ENCODE measurements at regions not wholly inside any gene's neighbourhood (a gene's known extent, or its start where the extent isn't known, plus 50 kb on each side); places are given as distances from the start of the nearest gene placed in this dataset.

DNA sequence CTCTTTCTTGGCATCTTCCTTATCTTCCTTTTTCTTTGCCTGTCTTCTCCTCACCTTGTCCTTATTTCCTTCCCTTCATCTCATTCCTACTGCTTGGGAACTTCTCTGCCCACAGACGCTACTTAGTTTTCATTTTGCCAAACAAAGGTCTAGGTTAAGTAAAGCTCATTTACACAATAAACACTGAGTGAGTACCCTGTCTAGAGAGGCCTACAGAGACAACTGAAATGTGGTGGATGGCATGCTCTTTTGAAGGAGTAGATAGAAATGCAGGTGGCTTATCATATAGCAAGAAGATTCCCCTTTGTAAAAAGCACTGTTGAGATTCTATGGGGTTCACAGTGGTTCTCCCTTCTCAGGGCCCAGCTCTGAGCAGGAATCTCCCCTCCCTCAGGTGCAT lies 319.0 kb downstream of the CNTN3 start:
- Histone ChIP-seq H3K9me3 (ENCODE audit: control insufficient read depth in 4 of 4, low read length in 3 of 4) (no peaks in the 10 kb centered on the region), H3K9ac (ENCODE audit: low read depth in 1 of 2, low read length in 2 of 2) (no peak overlapping the region), H3K4me1 (ENCODE audit: control insufficient read depth in 4 of 4, insufficient read depth in 4 of 4, low read length in 3 of 4) (no peaks in the 10 kb centered on the region), H3K27ac (ENCODE audit: low read depth in 1 of 2, low read length in 2 of 2) (no peak overlapping the region), H3K4me3 (ENCODE audit: low read depth in 1 of 3, low read length in 3 of 3) (no peak overlapping the region), H3K27me3 (ENCODE audit: control insufficient read depth in 4 of 4, insufficient read depth in 4 of 4, low read length in 3 of 4) (no peaks in the 10 kb centered on the region), H3K36me3 (ENCODE audit: control insufficient read depth in 4 of 4, insufficient read depth in 3 of 4, low read depth in 1 of 4, low read length in 3 of 4) (peaks cover 2 to 9% (median 2%) of the 10 kb centered on the region in 4 donors)
- DNase-seq (ENCODE audit: low spot score), result no peak
- TF ChIP-seq ATF3 (IDR thresholded peaks at IDR 0.05) (no peak), CTCF (IDR thresholded peaks at IDR 0.05; ENCODE audit: low read depth, low read length, missing input control) (no peak), GABPA (IDR thresholded peaks at IDR 0.05 in 1 of 2, conservative IDR thresholded peaks at IDR 0.05 in 1 of 2) (no peak), JUND (IDR thresholded peaks at IDR 0.05) (no peak), FOXA2 (IDR thresholded peaks at IDR 0.05) (no peak), NR2F2 (IDR thresholded peaks at IDR 0.05) (no peak), SP1 (IDR thresholded peaks at IDR 0.05) (no peak)
- 91% methylated on average over 1 of the region's 1 CpG for WGBS

DNA sequence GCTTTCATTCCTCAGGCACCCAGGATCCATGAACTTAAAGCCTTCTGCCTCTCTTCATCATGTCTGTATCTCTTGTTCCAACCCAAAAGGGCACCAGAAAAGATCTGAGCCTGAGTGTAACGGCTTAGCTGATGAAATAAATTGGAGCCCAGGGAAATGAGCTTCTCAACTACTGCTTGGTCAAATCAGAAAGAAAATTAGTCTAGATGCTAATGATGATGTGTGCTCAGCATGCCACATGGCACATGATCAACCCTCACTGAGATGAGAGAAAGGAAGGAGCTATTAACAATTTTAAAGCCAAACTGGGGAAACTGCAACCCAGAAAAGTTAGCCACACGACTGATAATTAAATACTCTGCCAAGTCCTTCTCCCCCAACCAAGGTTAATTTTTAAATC lies 325.7 kb downstream of the CNTN3 start:
- TF ChIP-seq ZBTB33 (IDR thresholded peaks at IDR 0.05) (no peak), YY1 (IDR thresholded peaks at IDR 0.05) (no peak), JUND (IDR thresholded peaks at IDR 0.05) (no peak), NR2F2 (IDR thresholded peaks at IDR 0.05) (no peak), HNF4G (IDR thresholded peaks at IDR 0.05) (no peak), CTCF (IDR thresholded peaks at IDR 0.05; ENCODE audit: low read depth, low read length, missing input control) (no peak), RXRA (IDR thresholded peaks at IDR 0.05) (no peak), FOXA2 (IDR thresholded peaks at IDR 0.05) (no peak), HNF4A (conservative IDR thresholded peaks at IDR 0.05) (no peak), FOXA1 (IDR thresholded peaks at IDR 0.05) (no peak), GABPA (IDR thresholded peaks at IDR 0.05 in 1 of 2, conservative IDR thresholded peaks at IDR 0.05 in 1 of 2) (no peak), TAF1 (conservative IDR thresholded peaks at IDR 0.05) (no peak), EGR1 (IDR thresholded peaks at IDR 0.05; ENCODE audit: low read depth in 2 of 2) (no peak)
- TF ChIP-seq, protein P1, sequence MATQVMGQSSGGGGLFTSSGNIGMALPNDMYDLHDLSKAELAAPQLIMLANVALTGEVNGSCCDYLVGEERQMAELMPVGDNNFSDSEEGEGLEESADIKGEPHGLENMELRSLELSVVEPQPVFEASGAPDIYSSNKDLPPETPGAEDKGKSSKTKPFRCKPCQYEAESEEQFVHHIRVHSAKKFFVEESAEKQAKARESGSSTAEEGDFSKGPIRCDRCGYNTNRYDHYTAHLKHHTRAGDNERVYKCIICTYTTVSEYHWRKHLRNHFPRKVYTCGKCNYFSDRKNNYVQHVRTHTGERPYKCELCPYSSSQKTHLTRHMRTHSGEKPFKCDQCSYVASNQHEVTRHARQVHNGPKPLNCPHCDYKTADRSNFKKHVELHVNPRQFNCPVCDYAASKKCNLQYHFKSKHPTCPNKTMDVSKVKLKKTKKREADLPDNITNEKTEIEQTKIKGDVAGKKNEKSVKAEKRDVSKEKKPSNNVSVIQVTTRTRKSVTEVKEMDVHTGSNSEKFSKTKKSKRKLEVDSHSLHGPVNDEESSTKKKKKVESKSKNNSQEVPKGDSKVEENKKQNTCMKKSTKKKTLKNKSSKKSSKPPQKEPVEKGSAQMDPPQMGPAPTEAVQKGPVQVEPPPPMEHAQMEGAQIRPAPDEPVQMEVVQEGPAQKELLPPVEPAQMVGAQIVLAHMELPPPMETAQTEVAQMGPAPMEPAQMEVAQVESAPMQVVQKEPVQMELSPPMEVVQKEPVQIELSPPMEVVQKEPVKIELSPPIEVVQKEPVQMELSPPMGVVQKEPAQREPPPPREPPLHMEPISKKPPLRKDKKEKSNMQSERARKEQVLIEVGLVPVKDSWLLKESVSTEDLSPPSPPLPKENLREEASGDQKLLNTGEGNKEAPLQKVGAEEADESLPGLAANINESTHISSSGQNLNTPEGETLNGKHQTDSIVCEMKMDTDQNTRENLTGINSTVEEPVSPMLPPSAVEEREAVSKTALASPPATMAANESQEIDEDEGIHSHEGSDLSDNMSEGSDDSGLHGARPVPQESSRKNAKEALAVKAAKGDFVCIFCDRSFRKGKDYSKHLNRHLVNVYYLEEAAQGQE (IDR thresholded peaks at IDR 0.05), result no peak
- TF ChIP-seq, protein P2, sequence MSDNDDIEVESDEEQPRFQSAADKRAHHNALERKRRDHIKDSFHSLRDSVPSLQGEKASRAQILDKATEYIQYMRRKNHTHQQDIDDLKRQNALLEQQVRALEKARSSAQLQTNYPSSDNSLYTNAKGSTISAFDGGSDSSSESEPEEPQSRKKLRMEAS (IDR thresholded peaks at IDR 0.05), result no peak
- Histone ChIP-seq H3K27me3 (ENCODE audit: control insufficient read depth in 4 of 4, insufficient read depth in 4 of 4, low read length in 3 of 4) (no peaks in the 10 kb centered on the region), H3K9ac (ENCODE audit: low read depth in 1 of 2, low read length in 2 of 2) (no peak overlapping the region), H3K4me3 (ENCODE audit: low read depth in 1 of 3, low read length in 3 of 3) (no peak overlapping the region), H3K36me3 (ENCODE audit: control insufficient read depth in 4 of 4, insufficient read depth in 3 of 4, low read depth in 1 of 4, low read length in 3 of 4) (peaks cover 0 to 4% (median under 1%) of the 10 kb centered on the region in 4 donors), H3K4me1 (ENCODE audit: control insufficient read depth in 4 of 4, insufficient read depth in 4 of 4, low read length in 3 of 4) (no peaks in the 10 kb centered on the region), H3K9me3 (ENCODE audit: control insufficient read depth in 4 of 4, low read length in 3 of 4) (no peaks in the 10 kb centered on the region), H3K27ac (ENCODE audit: low read depth in 1 of 2, low read length in 2 of 2) (no peak overlapping the region)
- WGBS, result 73% methylated on average over 2 of the region's 2 CpGs
- no peak for DNase-seq (ENCODE audit: low spot score)
